HepG2 (cell line): ENCODE measurements at regions not wholly inside any gene's neighbourhood (a gene's known extent, or its start where the extent isn't known, plus 50 kb on each side); places are given as distances from the start of the nearest gene placed in this dataset.

Source experiments
- ATAC-seq: fragments of 200-7000 bp; cut with Tn5 transposase; 3 replicates; pipeline ENCODE4 v1.9.1; 2020; ENCODE audit warnings: mild to moderate bottlenecking, moderate library complexity
- BruUV-seq: library from RNA; stranded (reverse); fragments of 400-500 nt; replicated peaks from 2 replicates; lab custom pipeline; 2021; lab: Mats Ljungman, UMichigan
- CTCF ChIA-PET: fragments of 300-600 bp; formaldehyde crosslinking; extraction: SDS; loops from one replicate; lab custom pipeline; 2021; ENCODE audit warnings: low total read pairs, inconsistent platforms, low intra/inter-chr PET ratio; lab: Yijun Ruan, JAX
- POLR2A ChIA-PET: fragments of 350-600 bp; sonication (Branson Sonifier 250); formaldehyde crosslinking; loops from one replicate; lab custom pipeline; 2020; ENCODE audit warnings: antibody characterized with exemption, inconsistent platforms; lab: Yijun Ruan, JAX
- DNase-seq: peaks from one replicate; pipeline ENCODE4 v3.0.0-alpha.2; 2015; ENCODE audit warnings: low spot score
- FAIRE-seq: peaks from 3 replicates; lab custom pipeline; 2011; peaks lifted over from hg19 to GRCh38; lab: Jason Lieb, UNC
- H2AFZ ChIP-seq: one replicate; pipeline ENCODE4 v1.6.1; 2011; ENCODE audit warnings: low read length, inconsistent platforms
- H3K27ac ChIP-seq: fragments of 300-600 bp; 3 replicates; pipeline ENCODE4 v1.8.0; 2011; ENCODE audit warnings: mixed run types, mild to moderate bottlenecking, mixed read lengths, low read length, inconsistent platforms; ENCODE audit not compliant: insufficient read depth; ENCODE audit errors: extremely low read length
- H3K27me3 ChIP-seq, 2 experiments: fragments of 200-600 bp in 1 of 2; 2 replicates in 1 of 2; 3 replicates in 1 of 2; pipeline versions ENCODE4 v1.6.0 to v1.8.0; 2011; ENCODE audit warnings: low read length in 2 of 2, mild to moderate bottlenecking in 2 of 2, moderate library complexity in 2 of 2, inconsistent platforms in 1 of 2; ENCODE audit not compliant: insufficient read depth in 2 of 2, control insufficient read depth in 1 of 2
- H3K36me3 ChIP-seq, 2 experiments: fragments of 200-600 bp in 1 of 2; replicated peaks in 1 of 2; 2 replicates in 1 of 2; 3 replicates in 1 of 2; pipeline versions ENCODE4 v1.5.1 to v1.8.0; 2011; ENCODE audit warnings: low read length in 2 of 2, inconsistent platforms in 1 of 2; ENCODE audit not compliant: insufficient read depth in 2 of 2, control insufficient read depth in 1 of 2
- H3K4me1 ChIP-seq: 2 replicates; pipeline ENCODE4 v1.5.1; 2012; ENCODE audit warnings: low read length, inconsistent platforms; ENCODE audit not compliant: insufficient read depth
- H3K4me2 ChIP-seq: 2 replicates; pipeline ENCODE4 v1.6.0; 2011; ENCODE audit warnings: low read depth, low read length, inconsistent platforms
- H3K4me3 ChIP-seq, 3 experiments: fragments of 200-600 bp in 1 of 3; sonication (generic), shearing (Covaris generic) in 1 of 3; replicated peaks in 1 of 3; 2 replicates each; pipeline ENCODE4 v1.5.1; 2011 to 2016; ENCODE audit warnings: low read length in 3 of 3, inconsistent platforms in 2 of 3, low read depth in 2 of 3, mild to moderate bottlenecking in 2 of 3, control low read depth in 1 of 3, mixed read lengths in 1 of 3; ENCODE audit not compliant: insufficient read depth in 1 of 3
- H3K79me2 ChIP-seq: one replicate; pipeline ENCODE4 v1.6.1; 2011; ENCODE audit warnings: low read length, inconsistent platforms; ENCODE audit not compliant: insufficient read depth
- H3K9ac ChIP-seq: 2 replicates; pipeline ENCODE4 v1.6.0; 2011; ENCODE audit warnings: mild to moderate bottlenecking, low read depth, low read length, inconsistent platforms; ENCODE audit not compliant: insufficient read depth
- H3K9me3 ChIP-seq: 2 replicates; pipeline ENCODE4 v1.5.1; 2012; ENCODE audit warnings: mild to moderate bottlenecking, low read length
- H4K20me1 ChIP-seq: 2 replicates; pipeline ENCODE4 v1.6.0; 2011; ENCODE audit warnings: inconsistent platforms, mild to moderate bottlenecking, low read length, moderate library complexity; ENCODE audit not compliant: insufficient read depth
- ETS1 ChIP-seq: sonication (generic); formaldehyde crosslinking; IDR thresholded peaks from 2 replicates; pipeline ENCODE4 v1.4.0; 2020; ENCODE audit warnings: missing genetic modification reagents
- NFE2L2 ChIP-seq: fragments of 150-350 bp; IDR thresholded peaks from 2 replicates; pipeline ENCODE4 v1.6.1; 2014; ENCODE audit warnings: low read length
- NPAS2 ChIP-seq: sonication (generic); formaldehyde crosslinking; IDR thresholded peaks from 2 replicates; pipeline ENCODE4 v1.8.0; 2022; ENCODE audit warnings: mild to moderate bottlenecking, missing genetic modification reagents, borderline replicate concordance
- ZBTB14 ChIP-seq: sonication (generic); formaldehyde crosslinking; IDR thresholded peaks from 2 replicates; pipeline ENCODE4 v1.4.0; 2020; ENCODE audit warnings: missing genetic modification reagents
- WGBS: methylation state at CpG from one replicate; pipeline ENCODE4 v1.1.6; 2017; ENCODE audit warnings: low lambda C conversion rate; 5-methylcytosine and 5-hydroxymethylcytosine counted together
- in situ Hi-C: cut with HindIII; loops from 2 replicates; pipeline ENCODE4 v1.10.0; 2017; ENCODE audit warnings: low pct_unique_long_range_greater_than_20kb; ENCODE audit not compliant: extremely low pct_ligation_motif_present
- intact Hi-C: fragments of 100-400 bp; cut with micrococcal nuclease; formaldehyde crosslinking; loops from one replicate; pipeline ENCODE4 v1.10.0; 2022; ENCODE audit not compliant: unreplicated experiment

GRCh38 chr10:8581521-8582225, 527.2 kb downstream of the GATA3 start:
- H3K36me3 ChIP-seq = no peaks in the 10 kb centered on the region
- POLR2A ChIA-PET = no interaction called here

GRCh38 chr10:8583096-8583495, 528.6 kb downstream of the GATA3 start:
- ATAC-seq (no peak), FAIRE-seq (no peak), DNase-seq (no peak)
- H3K4me2 ChIP-seq = no peak overlapping the region
- no peaks in the 10 kb centered on the region for H3K79me2 ChIP-seq
- no peak overlapping the region for H3K4me3 ChIP-seq
- CTCF ChIA-PET = no interaction called here
- POLR2A ChIA-PET = no interaction called here
- H3K9ac ChIP-seq = no peak overlapping the region
- H3K9me3 ChIP-seq = no peaks in the 10 kb centered on the region
- no peak overlapping the region for H3K27ac ChIP-seq
- BruUV-seq = no TSS peak
- no peaks in the 10 kb centered on the region for H3K4me1 ChIP-seq
- no peak for TF ChIP-seq ZBTB14 (CRISPR knock-in tag)
- TF ChIP-seq NPAS2 = no peak
- intact Hi-C loops (no loop called here), in situ Hi-C loops (no loop called here)
- H3K36me3 ChIP-seq = no peaks in the 10 kb centered on the region
- H4K20me1 ChIP-seq = no peaks in the 10 kb centered on the region
- no peak overlapping the region for H2AFZ ChIP-seq
- H3K27me3 ChIP-seq = no peaks in the 10 kb centered on the region; a peak in 1 of 5 replicates
- 0% methylated on average over 2 of the region's 2 CpGs for WGBS

More at GRCh38 chr10:8581521-8582225, 527.2 kb downstream of the GATA3 start:
- Histone ChIP-seq H3K9me3 (no peaks in the 10 kb centered on the region), H3K79me2 (no peaks in the 10 kb centered on the region), H3K27ac (no peak overlapping the region), H3K4me1 (no peaks in the 10 kb centered on the region), H4K20me1 (no peaks in the 10 kb centered on the region), H3K27me3 (no peaks in the 10 kb centered on the region), H3K4me2 (no peak overlapping the region), H3K9ac (no peak overlapping the region), H2AFZ (no peak overlapping the region), H3K4me3 (no peak overlapping the region)
- CTCF ChIA-PET = no interaction called here
- in situ Hi-C loops (no loop called here), intact Hi-C loops (no loop called here)
- no TSS peak for BruUV-seq
- FAIRE-seq (no peak), DNase-seq (no peak), ATAC-seq (no peak)
- 20% methylated on average over 11 of the region's 11 CpGs for WGBS
- no peak for TF ChIP-seq ETS1 (CRISPR knock-in tag)
- TF ChIP-seq NFE2L2 = peak; percentile 32; the same call in 1 of the 2 replicates
